Neuronal stem cell (in vitro differentiated cells): ENCODE measurements at regions not wholly inside any gene's neighbourhood (a gene's known extent, or its start where the extent isn't known, plus 50 kb on each side); places are given as distances from the start of the nearest gene placed in this dataset.

Experiments used
- DNase-seq: peaks from one replicate; pipeline ENCODE4 v3.0.0-alpha.2; 2013; ENCODE audit warnings: low spot score
- H2AFZ ChIP-seq: one replicate; pipeline ENCODE4 v1.6.1; 2013; ENCODE audit warnings: mild to moderate bottlenecking, low read length, inconsistent platforms
- H2AK5ac ChIP-seq: 2 replicates; pipeline ENCODE4 v1.6.1; 2013; ENCODE audit warnings: low read depth, mild to moderate bottlenecking, inconsistent platforms, low read length, moderate library complexity, mixed read lengths
- H2BK120ac ChIP-seq: 2 replicates; pipeline ENCODE4 v1.6.1; 2013; ENCODE audit warnings: low read depth, mild to moderate bottlenecking, inconsistent platforms, low read length, moderate library complexity, mixed read lengths
- H2BK12ac ChIP-seq: one replicate; pipeline ENCODE4 v1.6.1; 2013; ENCODE audit warnings: low read length, inconsistent platforms
- H2BK15ac ChIP-seq: 2 replicates; pipeline ENCODE4 v1.6.1; 2013; ENCODE audit warnings: mild to moderate bottlenecking, low read length, inconsistent platforms, mixed read lengths
- H2BK5ac ChIP-seq: one replicate; pipeline ENCODE4 v1.6.1; 2013; ENCODE audit warnings: inconsistent platforms, mild to moderate bottlenecking, low read length, moderate library complexity
- H3K14ac ChIP-seq: one replicate; pipeline ENCODE4 v1.6.1; 2013; ENCODE audit warnings: low read length, inconsistent platforms
- H3K18ac ChIP-seq: 2 replicates; pipeline ENCODE4 v1.6.1; 2013; ENCODE audit warnings: low read length, inconsistent platforms
- H3K23ac ChIP-seq: 2 replicates; pipeline ENCODE4 v1.6.1; 2013; ENCODE audit warnings: low read depth, mild to moderate bottlenecking, mixed read lengths, low read length, inconsistent platforms; ENCODE audit not compliant: poor library complexity
- H3K27ac ChIP-seq: replicated peaks from 3 replicates; pipeline ENCODE4 v1.5.1; 2013; ENCODE audit warnings: low read length, inconsistent platforms
- H3K27me3 ChIP-seq, 3 experiments: 2 replicates each; pipeline ENCODE4 v1.6.1; 2013; ENCODE audit warnings: low read length in 3 of 3, mild to moderate bottlenecking in 2 of 3, inconsistent platforms in 1 of 3, low read depth in 1 of 3, mixed read lengths in 1 of 3, moderate library complexity in 1 of 3; ENCODE audit not compliant: control insufficient read depth in 3 of 3, insufficient read depth in 3 of 3
- H3K36me3 ChIP-seq, 2 donors: replicated peaks in 1 of 2; 2 replicates each; pipeline ENCODE4 v1.6.1; 2013; ENCODE audit warnings: low read length in 2 of 2; ENCODE audit not compliant: control insufficient read depth in 2 of 2, insufficient read depth in 2 of 2
- H3K4ac ChIP-seq: 2 replicates; pipeline ENCODE4 v1.6.1; 2013; ENCODE audit warnings: inconsistent platforms, mild to moderate bottlenecking, low read length, moderate library complexity
- H3K4me1 ChIP-seq, 2 donors: 1 replicate in 1 of 2; 2 replicates in 1 of 2; pipeline ENCODE4 v1.6.1; 2013; ENCODE audit warnings: low read length in 2 of 2, low read depth in 1 of 2; ENCODE audit not compliant: control insufficient read depth in 2 of 2, insufficient read depth in 1 of 2
- H3K4me2 ChIP-seq: one replicate; pipeline ENCODE4 v1.6.1; 2013; ENCODE audit warnings: mild to moderate bottlenecking, low read length, inconsistent platforms; ENCODE audit not compliant: insufficient read depth, poor library complexity, severe bottlenecking
- H3K4me3 ChIP-seq, 2 donors: 2 replicates each; pipeline ENCODE4 v1.5.1; 2013; ENCODE audit warnings: low read length in 2 of 2, mild to moderate bottlenecking in 2 of 2, inconsistent platforms in 1 of 2, moderate library complexity in 1 of 2
- H3K79me1 ChIP-seq: one replicate; pipeline ENCODE4 v1.6.1; 2013; ENCODE audit warnings: low read depth, mild to moderate bottlenecking, inconsistent platforms, low read length, moderate library complexity
- H3K9ac ChIP-seq: one replicate; pipeline ENCODE4 v1.6.1; 2013; ENCODE audit warnings: mild to moderate bottlenecking, low read depth, low read length, inconsistent platforms; ENCODE audit not compliant: poor library complexity
- H3K9me3 ChIP-seq, 2 donors: replicated peaks in 1 of 2; 2 replicates each; pipeline versions ENCODE3 to v1.6.1; 2013; ENCODE audit warnings: low read length in 2 of 2, mild to moderate bottlenecking in 2 of 2, inconsistent platforms in 1 of 2, low read depth in 1 of 2, mixed read lengths in 1 of 2, moderate library complexity in 1 of 2; ENCODE audit not compliant: control insufficient read depth in 2 of 2, insufficient read depth in 1 of 2
- H4K8ac ChIP-seq: one replicate; pipeline ENCODE4 v1.6.1; 2013; ENCODE audit warnings: low read depth, mild to moderate bottlenecking, inconsistent platforms, low read length, moderate library complexity
- H4K91ac ChIP-seq: one replicate; pipeline ENCODE4 v1.6.1; 2013; ENCODE audit warnings: low read length, low read depth, mild to moderate bottlenecking, inconsistent platforms; ENCODE audit not compliant: poor library complexity
- WGBS, 2 donors: extraction: QIAGEN DNeasy Blood & Tissue Kit; methylation state at CpG; one replicate each; pipeline ENCODE4 v1.1.7; 2013; ENCODE audit warnings: missing lambda C conversion rate in 2 of 2, mixed read lengths in 1 of 2; ENCODE audit not compliant: insufficient read length in 2 of 2, insufficient replicate concordance in 1 of 2; ENCODE audit errors: extremely low coverage in 2 of 2; 5-methylcytosine and 5-hydroxymethylcytosine counted together

DNA sequence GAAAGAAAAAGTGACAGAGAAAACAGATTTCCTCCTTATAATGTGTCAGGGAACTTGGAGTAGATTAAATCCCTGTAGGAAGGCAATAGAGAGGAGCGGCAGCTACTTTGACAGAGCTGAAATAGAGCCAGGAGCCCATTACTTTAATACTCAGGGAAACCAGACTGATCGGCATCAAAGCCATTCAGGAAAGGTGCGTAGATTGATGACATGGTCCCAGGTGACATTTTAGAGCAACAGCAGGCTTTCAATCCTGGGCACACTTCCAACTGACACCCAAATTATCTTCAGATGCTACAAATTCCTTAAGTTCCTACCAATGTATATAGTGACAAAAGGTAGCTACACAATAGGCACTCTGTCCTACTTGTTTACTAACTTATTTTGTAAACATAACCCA lies 821.5 kb downstream of the CDH8 start:
- H3K18ac ChIP-seq, result no peak overlapping the region
- no peak for DNase-seq
- no peak overlapping the region for H4K8ac ChIP-seq
- no peaks in the 10 kb centered on the region for H3K79me1 ChIP-seq
- H4K91ac ChIP-seq, result no peak overlapping the region
- H3K9me3 ChIP-seq, result no peaks in the 10 kb centered on the region
- H3K4me3 ChIP-seq, result no peak overlapping the region
- no peak overlapping the region for H2AFZ ChIP-seq
- H3K9ac ChIP-seq, result no peak overlapping the region
- no peak overlapping the region for H3K27ac ChIP-seq
- no peak overlapping the region for H3K14ac ChIP-seq
- no peak overlapping the region for H2BK5ac ChIP-seq
- no peak overlapping the region for H3K4me2 ChIP-seq
- H2BK15ac ChIP-seq, result no peak overlapping the region
- H3K27me3 ChIP-seq, result no peaks in the 10 kb centered on the region
- no peaks in the 10 kb centered on the region for H3K4me1 ChIP-seq
- no peak overlapping the region for H3K23ac ChIP-seq
- H2BK12ac ChIP-seq, result no peak overlapping the region
- H2AK5ac ChIP-seq, result no peak overlapping the region
- no peak overlapping the region for H3K4ac ChIP-seq
- no peak overlapping the region for H2BK120ac ChIP-seq
- WGBS, 2 donors, result no CpG with 5 or more reads among the region's 3 CpGs
- no peaks in the 10 kb centered on the region for H3K36me3 ChIP-seq

DNA sequence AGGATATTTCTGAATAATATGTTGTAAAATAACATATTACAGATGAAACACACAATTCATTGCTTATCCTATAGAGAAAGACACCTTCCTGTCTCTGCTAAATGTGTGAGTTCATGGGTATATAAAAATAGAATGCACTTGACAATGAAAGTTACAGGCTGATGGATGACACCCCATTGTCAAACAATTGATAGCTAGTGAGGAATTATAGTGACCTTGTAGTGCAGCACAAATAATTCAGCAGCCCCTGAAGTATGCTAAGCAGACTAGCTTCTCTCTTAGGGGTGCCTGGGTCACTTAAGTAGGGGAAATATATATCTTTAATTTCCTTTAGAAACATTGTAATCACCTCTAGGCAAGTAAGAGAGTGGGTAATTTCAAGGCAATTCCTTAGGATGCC lies 826.2 kb downstream of the CDH8 start:
- H3K9ac ChIP-seq, result no peak overlapping the region
- no peak overlapping the region for H2AK5ac ChIP-seq
- no peak for DNase-seq
- no peaks in the 10 kb centered on the region for H3K27me3 ChIP-seq
- no peak overlapping the region for H2BK120ac ChIP-seq
- H3K18ac ChIP-seq, result no peak overlapping the region
- no peak overlapping the region for H2AFZ ChIP-seq
- no peaks in the 10 kb centered on the region for H3K9me3 ChIP-seq
- no peak overlapping the region for H3K14ac ChIP-seq
- no peak overlapping the region for H3K4me3 ChIP-seq
- no peak overlapping the region for H3K23ac ChIP-seq
- H3K4ac ChIP-seq, result no peak overlapping the region
- no peak overlapping the region for H3K27ac ChIP-seq
- H2BK5ac ChIP-seq, result no peak overlapping the region
- H4K91ac ChIP-seq, result no peak overlapping the region
- H3K4me2 ChIP-seq, result no peak overlapping the region
- H3K36me3 ChIP-seq, result no peaks in the 10 kb centered on the region
- H2BK15ac ChIP-seq, result no peak overlapping the region
- H2BK12ac ChIP-seq, result no peak overlapping the region
- no peak overlapping the region for H4K8ac ChIP-seq
- H3K79me1 ChIP-seq, result no peaks in the 10 kb centered on the region
- no peaks in the 10 kb centered on the region for H3K4me1 ChIP-seq

DNA sequence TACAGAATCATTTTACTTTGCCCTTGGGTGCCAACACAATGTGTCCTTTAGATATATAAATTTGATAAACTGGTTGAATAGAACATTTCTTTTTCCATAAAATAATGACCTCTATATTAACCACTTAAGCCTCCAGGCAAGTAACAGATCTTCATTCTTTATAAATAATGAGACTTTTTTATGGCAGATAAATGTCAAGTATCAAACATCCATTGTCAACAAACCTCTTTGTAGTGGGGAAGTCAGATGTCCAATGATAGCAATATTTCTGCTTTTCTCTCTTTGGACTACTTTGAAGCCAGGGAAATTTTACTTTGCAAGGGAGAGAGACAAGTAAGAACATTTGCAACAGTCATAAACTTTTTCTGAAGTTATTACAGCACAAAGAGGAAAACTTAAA lies 841.2 kb downstream of the CDH8 start:
- Histone ChIP-seq H3K27me3 (no peaks in the 10 kb centered on the region), H3K9me3 (no peaks in the 10 kb centered on the region), H4K8ac (no peak overlapping the region), H2BK12ac (no peak overlapping the region), H3K14ac (no peak overlapping the region), H3K4me3 (no peak overlapping the region), H2BK15ac (no peak overlapping the region), H3K18ac (no peak overlapping the region), H3K23ac (no peak overlapping the region), H4K91ac (no peak overlapping the region), H3K36me3 (no peaks in the 10 kb centered on the region), H2AFZ (no peak overlapping the region), H3K9ac (no peak overlapping the region), H2AK5ac (no peak overlapping the region), H3K27ac (no peak overlapping the region), H3K4me1 (no peaks in the 10 kb centered on the region), H3K4me2 (no peak overlapping the region), H2BK5ac (no peak overlapping the region), H2BK120ac (no peak overlapping the region), H3K4ac (no peak overlapping the region), H3K79me1 (no peaks in the 10 kb centered on the region)
- DNase-seq, result no peak

DNA sequence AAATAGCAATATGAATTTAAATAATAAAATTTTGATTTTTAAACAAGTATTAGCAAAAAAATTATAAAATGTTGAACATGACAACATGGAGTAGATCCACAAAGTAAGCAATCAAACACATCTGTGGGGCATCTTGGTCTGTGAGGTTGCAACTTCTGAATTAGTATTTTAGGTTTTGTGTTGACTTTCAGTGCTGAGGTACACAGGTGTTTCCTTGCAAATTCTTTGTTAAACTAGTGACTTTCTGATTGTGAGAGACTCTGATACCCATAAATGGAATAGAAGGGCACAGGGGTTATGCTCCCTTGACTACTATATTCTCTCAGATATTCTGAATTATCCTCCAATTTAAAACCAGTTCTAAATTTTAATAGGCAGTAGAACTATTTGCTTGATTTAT lies 841.7 kb downstream of the CDH8 start:
- H4K91ac ChIP-seq, result no peak overlapping the region
- no peaks in the 10 kb centered on the region for H3K4me1 ChIP-seq
- H3K23ac ChIP-seq, result no peak overlapping the region
- H3K79me1 ChIP-seq, result no peaks in the 10 kb centered on the region
- no peak overlapping the region for H3K9ac ChIP-seq
- H3K4ac ChIP-seq, result no peak overlapping the region
- no peak overlapping the region for H2BK12ac ChIP-seq
- no peak overlapping the region for H2BK15ac ChIP-seq
- no peak overlapping the region for H3K4me3 ChIP-seq
- H3K27me3 ChIP-seq, result no peaks in the 10 kb centered on the region
- H3K18ac ChIP-seq, result no peak overlapping the region
- H4K8ac ChIP-seq, result no peak overlapping the region
- H2BK120ac ChIP-seq, result no peak overlapping the region
- H3K4me2 ChIP-seq, result no peak overlapping the region
- H2AK5ac ChIP-seq, result no peak overlapping the region
- H2BK5ac ChIP-seq, result no peak overlapping the region
- no peak overlapping the region for H2AFZ ChIP-seq
- no peak overlapping the region for H3K14ac ChIP-seq
- DNase-seq, result no peak
- no peaks in the 10 kb centered on the region for H3K36me3 ChIP-seq
- no peaks in the 10 kb centered on the region for H3K9me3 ChIP-seq
- no peak overlapping the region for H3K27ac ChIP-seq
